HUES6 (cell line): ENCODE measurements at regions not wholly inside any gene's neighbourhood (a gene's known extent, or its start where the extent isn't known, plus 50 kb on each side); places are given as distances from the start of the nearest gene placed in this dataset.

Experiments
- H3K27ac ChIP-seq: 2 replicates; pipeline ENCODE4 v1.7.0; 2013; ENCODE audit warnings: low read depth, mild to moderate bottlenecking, low read length, inconsistent platforms
- H3K27me3 ChIP-seq: 2 replicates; pipeline ENCODE4 v1.6.1; 2013; ENCODE audit warnings: low read length; ENCODE audit not compliant: control insufficient read depth, insufficient read depth
- H3K36me3 ChIP-seq: 2 replicates; pipeline ENCODE4 v1.6.1; 2013; ENCODE audit warnings: low read length; ENCODE audit not compliant: control insufficient read depth, insufficient read depth
- H3K4me1 ChIP-seq: 2 replicates; pipeline ENCODE4 v1.6.1; 2013; ENCODE audit warnings: low read length; ENCODE audit not compliant: control insufficient read depth, insufficient read depth
- H3K4me3 ChIP-seq: 2 replicates; pipeline ENCODE4 v1.5.1; 2013; ENCODE audit warnings: low read depth, low read length
- H3K9ac ChIP-seq: one replicate; pipeline ENCODE4 v1.6.1; 2013; ENCODE audit warnings: mild to moderate bottlenecking, low read length
- H3K9me3 ChIP-seq: 2 replicates; pipeline ENCODE4 v1.6.1; 2013; ENCODE audit warnings: low read depth, low read length; ENCODE audit not compliant: control insufficient read depth, insufficient read depth

GRCh38 chr1:87781554-87781953, 452.9 kb downstream of the LMO4 start:
- no peak overlapping the region for H3K27ac ChIP-seq
- no peaks in the 10 kb centered on the region for H3K4me1 ChIP-seq
- H3K36me3 ChIP-seq: no peaks in the 10 kb centered on the region
- H3K27me3 ChIP-seq: no peaks in the 10 kb centered on the region
- no peak overlapping the region for H3K4me3 ChIP-seq
- H3K9me3 ChIP-seq: no peaks in the 10 kb centered on the region
- H3K9ac ChIP-seq: no peak overlapping the region

GRCh38 chr1:87783315-87783714, 454.6 kb downstream of the LMO4 start:
- peaks cover 9% of the 10 kb centered on the region; the same call in 1 of the 2 replicates for H3K4me1 ChIP-seq
- no peak overlapping the region for H3K27ac ChIP-seq
- H3K9ac ChIP-seq: no peak overlapping the region
- H3K36me3 ChIP-seq: no peaks in the 10 kb centered on the region
- no peak overlapping the region for H3K4me3 ChIP-seq
- no peaks in the 10 kb centered on the region for H3K9me3 ChIP-seq
- H3K27me3 ChIP-seq: no peaks in the 10 kb centered on the region

- H3K9ac ChIP-seq: no peak overlapping the region
- H3K4me1 ChIP-seq: peaks cover 9% of the 10 kb centered on the region; the same call in 1 of the 2 replicates
- no peak overlapping the region for H3K4me3 ChIP-seq
- no peak overlapping the region for H3K27ac ChIP-seq
- H3K9me3 ChIP-seq: no peaks in the 10 kb centered on the region
- no peaks in the 10 kb centered on the region for H3K36me3 ChIP-seq
- no peaks in the 10 kb centered on the region for H3K27me3 ChIP-seq
These were observed 456.7 kb downstream of the LMO4 start for GRCh38 chr1:87785386-87785785.

GRCh38 chr1:87786229-87786628, 457.5 kb downstream of the LMO4 start:
- no peak overlapping the region for H3K27ac ChIP-seq
- H3K36me3 ChIP-seq: no peaks in the 10 kb centered on the region
- H3K9ac ChIP-seq: no peak overlapping the region
- H3K9me3 ChIP-seq: no peaks in the 10 kb centered on the region
- H3K4me3 ChIP-seq: no peak overlapping the region
- peaks cover 9% of the 10 kb centered on the region; the same call in 1 of the 2 replicates for H3K4me1 ChIP-seq
- no peaks in the 10 kb centered on the region for H3K27me3 ChIP-seq

GRCh38 chr1:87786861-87787545, 458.3 kb downstream of the LMO4 start:
- no peaks in the 10 kb centered on the region for H3K27me3 ChIP-seq
- H3K27ac ChIP-seq: no peak overlapping the region
- H3K4me1 ChIP-seq: peaks cover 9% of the 10 kb centered on the region; the same call in 1 of the 2 replicates
- H3K9ac ChIP-seq: no peak overlapping the region
- H3K9me3 ChIP-seq: no peaks in the 10 kb centered on the region
- H3K4me3 ChIP-seq: no peak overlapping the region
- no peaks in the 10 kb centered on the region for H3K36me3 ChIP-seq

GRCh38 chr1:87787551-87787950, 458.9 kb downstream of the LMO4 start:
- Histone ChIP-seq H3K4me3 (no peak overlapping the region), H3K27me3 (no peaks in the 10 kb centered on the region), H3K9ac (no peak overlapping the region), H3K27ac (no peak overlapping the region), H3K36me3 (no peaks in the 10 kb centered on the region), H3K4me1 (peaks cover 9% of the 10 kb centered on the region; the same call in 1 of the 2 replicates), H3K9me3 (no peaks in the 10 kb centered on the region)

- no peak overlapping the region for H3K27ac ChIP-seq
- H3K36me3 ChIP-seq: no peaks in the 10 kb centered on the region
- H3K27me3 ChIP-seq: no peaks in the 10 kb centered on the region
These were observed 462.1 kb downstream of the LMO4 start for GRCh38 chr1:87790756-87791155.

GRCh38 chr1:87791931-87792740, 463.5 kb downstream of the LMO4 start:
- Histone ChIP-seq H3K9ac (no peak overlapping the region), H3K36me3 (no peaks in the 10 kb centered on the region), H3K27me3 (no peaks in the 10 kb centered on the region), H3K9me3 (no peaks in the 10 kb centered on the region), H3K27ac (no peak overlapping the region), H3K4me1 (peaks cover 21% of the 10 kb centered on the region), H3K4me3 (no peak overlapping the region)

More at GRCh38 chr1:87790756-87791155, 462.1 kb downstream of the LMO4 start:
- peaks cover 14% of the 10 kb centered on the region; the same call in 1 of the 2 replicates for H3K4me1 ChIP-seq
- no peaks in the 10 kb centered on the region for H3K9me3 ChIP-seq
- no peak overlapping the region for H3K4me3 ChIP-seq
- no peak overlapping the region for H3K9ac ChIP-seq

GRCh38 chr1:87794788-87795614, 466.3 kb downstream of the LMO4 start:
- no peak overlapping the region for H3K9ac ChIP-seq
- H3K27ac ChIP-seq: no peak overlapping the region

GRCh38 chr1:87795615-87796337, 467.1 kb downstream of the LMO4 start:
- no peak overlapping the region for H3K9ac ChIP-seq
- H3K4me1 ChIP-seq: peaks cover 12% of the 10 kb centered on the region
- H3K27ac ChIP-seq: no peak overlapping the region
- H3K27me3 ChIP-seq: no peaks in the 10 kb centered on the region
- no peaks in the 10 kb centered on the region for H3K36me3 ChIP-seq
- no peak overlapping the region for H3K4me3 ChIP-seq
- H3K9me3 ChIP-seq: no peaks in the 10 kb centered on the region

More at GRCh38 chr1:87794788-87795614, 466.3 kb downstream of the LMO4 start:
- Histone ChIP-seq H3K36me3 (no peaks in the 10 kb centered on the region), H3K9me3 (no peaks in the 10 kb centered on the region), H3K4me1 (peaks cover 12% of the 10 kb centered on the region), H3K27me3 (no peaks in the 10 kb centered on the region), H3K4me3 (no peak overlapping the region)
